ENCODE measurements at regions not wholly inside any gene's neighbourhood (a gene's known extent, or its start where the extent isn't known, plus 50 kb on each side); places are given as distances from the start of the nearest gene placed in this dataset.

GRCh38 chr4:8779490-8779932 lies 92.1 kb downstream of the HMX1 start:
- Histone ChIP-seq H3K27ac (no peak overlapping the region), H3K4me1 (no peaks in the 10 kb centered on the region), H3K9me3 (peaks cover 0 to 17% (median 0%) of the 10 kb centered on the region in 4 donors), H3K36me3 (no peaks in the 10 kb centered on the region), H3K4me3 (no peak overlapping the region), H3K27me3 (no peaks in the 10 kb centered on the region)
- no peak for DNase-seq (ENCODE audit: low spot score in 2 of 2)
- 14 to 24% methylated on average over 10 to 11 of the region's 11 CpGs for WGBS, 2 donors
- TF ChIP-seq EP300 (IDR thresholded peaks at IDR 0.05) (no peak), CTCF (IDR thresholded peaks at IDR 0.05) (no peak), POLR2A (IDR thresholded peaks at IDR 0.05) (no peak)

GRCh38 chr4:8778760-8779159 lies 92.9 kb downstream of the HMX1 start:
- H3K27ac ChIP-seq, result no peak overlapping the region
- TF ChIP-seq POLR2A (IDR thresholded peaks at IDR 0.05), result no peak
- no peak for TF ChIP-seq CTCF (IDR thresholded peaks at IDR 0.05)
- TF ChIP-seq EP300 (IDR thresholded peaks at IDR 0.05), result no peak
- H3K4me3 ChIP-seq, result no peak overlapping the region
- H3K36me3 ChIP-seq, result no peaks in the 10 kb centered on the region
- H3K27me3 ChIP-seq, result no peaks in the 10 kb centered on the region
- peaks cover 0 to 17% (median 0%) of the 10 kb centered on the region in 4 donors for H3K9me3 ChIP-seq
- no peaks in the 10 kb centered on the region for H3K4me1 ChIP-seq
- no peak for DNase-seq (ENCODE audit: low spot score in 2 of 2)
- WGBS, 2 donors, result 53 to 58% methylated on average over 7 to 9 of the region's 9 CpGs

- no peak overlapping the region for H3K27ac ChIP-seq
- DNase-seq (ENCODE audit: low spot score in 2 of 2), result no peak
- H3K4me1 ChIP-seq, result no peaks in the 10 kb centered on the region
- peaks cover 0 to 17% (median 0%) of the 10 kb centered on the region in 4 donors for H3K9me3 ChIP-seq
- WGBS, 2 donors, result 64 to 69% methylated on average over 10 of the region's 10 CpGs
- H3K27me3 ChIP-seq, result no peaks in the 10 kb centered on the region
- no peaks in the 10 kb centered on the region for H3K36me3 ChIP-seq
- H3K4me3 ChIP-seq, result no peak overlapping the region
- TF ChIP-seq POLR2A (IDR thresholded peaks at IDR 0.05) (no peak), CTCF (IDR thresholded peaks at IDR 0.05) (no peak), EP300 (IDR thresholded peaks at IDR 0.05) (no peak)
Measured at GRCh38 chr4:8778291-8778690, 93.3 kb downstream of the HMX1 start.

GRCh38 chr4:8777320-8778196 lies 94.1 kb downstream of the HMX1 start:
- DNase-seq (ENCODE audit: low spot score in 2 of 2), result no peak
- H3K36me3 ChIP-seq, result no peaks in the 10 kb centered on the region
- WGBS, 2 donors, result 62 to 64% methylated on average over 7 to 11 of the region's 12 CpGs
- no peaks in the 10 kb centered on the region for H3K4me1 ChIP-seq
- no peak overlapping the region for H3K4me3 ChIP-seq
- TF ChIP-seq POLR2A (IDR thresholded peaks at IDR 0.05) (no peak), CTCF (IDR thresholded peaks at IDR 0.05) (no peak)
- no peak overlapping the region for H3K27ac ChIP-seq
- peaks cover 0 to 17% (median 0%) of the 10 kb centered on the region in 4 donors for H3K9me3 ChIP-seq
- no peaks in the 10 kb centered on the region for H3K27me3 ChIP-seq

GRCh38 chr4:8776366-8776765 lies 95.3 kb downstream of the HMX1 start:
- 78 to 87% methylated on average over 5 to 6 of the region's 6 CpGs for WGBS, 2 donors
- no peak for TF ChIP-seq POLR2A (IDR thresholded peaks at IDR 0.05)
- TF ChIP-seq EP300 (IDR thresholded peaks at IDR 0.05), result no peak
- TF ChIP-seq CTCF (IDR thresholded peaks at IDR 0.05), result no peak
- H3K4me1 ChIP-seq, result no peaks in the 10 kb centered on the region
- no peaks in the 10 kb centered on the region for H3K36me3 ChIP-seq
- DNase-seq (ENCODE audit: low spot score in 2 of 2), result no peak
- no peak overlapping the region for H3K27ac ChIP-seq
- no peaks in the 10 kb centered on the region for H3K27me3 ChIP-seq
- peaks cover 0 to 12% (median 0%) of the 10 kb centered on the region in 4 donors for H3K9me3 ChIP-seq
- H3K4me3 ChIP-seq, result no peak overlapping the region

Measured in tibial nerve (tissue), 4 donors.